Chondrocyte (in vitro differentiated cells): ENCODE measurements at regions not wholly inside any gene's neighbourhood (a gene's known extent, or its start where the extent isn't known, plus 50 kb on each side); places are given as distances from the start of the nearest gene placed in this dataset.

Source experiments
- DNase-seq: peaks from one replicate; pipeline ENCODE4 v3.0.0; 2021; ENCODE audit warnings: mixed read lengths, low spot score
- H3K27ac Mint-ChIP-seq: one replicate; pipeline ENCODE4 v1.8.0; 2021; ENCODE audit warnings: mild to moderate bottlenecking, moderate library complexity, mixed read lengths; ENCODE audit not compliant: unreplicated experiment
- H3K27me3 Mint-ChIP-seq: 2 replicates; pipeline ENCODE4 v1.8.0; 2021; ENCODE audit warnings: low read depth, mixed read lengths
- H3K36me3 Mint-ChIP-seq: 2 replicates; pipeline ENCODE4 v1.8.0; 2021; ENCODE audit warnings: low read depth, mixed read lengths
- H3K4me1 Mint-ChIP-seq: 2 replicates; pipeline ENCODE4 v1.8.0; 2021; ENCODE audit warnings: low read depth, mild to moderate bottlenecking, mixed read lengths
- H3K4me3 Mint-ChIP-seq: one replicate; pipeline ENCODE4 v1.8.0; 2021; ENCODE audit warnings: mild to moderate bottlenecking, moderate library complexity, mixed read lengths; ENCODE audit not compliant: unreplicated experiment
- H3K9me3 Mint-ChIP-seq: 2 replicates; pipeline ENCODE4 v1.8.0; 2021; ENCODE audit warnings: low read depth, mixed read lengths
- CTCF ChIP-seq: fragments of 200-600 bp; sonication (generic); IDR thresholded peaks from 2 replicates; pipeline ENCODE4 v1.5.0; 2021; ENCODE audit warnings: antibody characterized with exemption, mild to moderate bottlenecking, moderate library complexity

GRCh38 chr3:22962244-22962643, 240.9 kb upstream of the UBE2E2 start:
- Mint-ChIP-seq H3K4me1 (peaks cover 28% of the 10 kb centered on the region), H3K27ac (peak overlapping the region; percentile 28)
- TF ChIP-seq CTCF, result no peak

GRCh38 chr3:22966349-22966748, 236.8 kb upstream of the UBE2E2 start:
- Mint-ChIP-seq H3K27me3 (peaks cover 17% of the 10 kb centered on the region), H3K9me3 (no peaks in the 10 kb centered on the region), H3K4me3 (no peak overlapping the region), H3K27ac (no peak overlapping the region), H3K4me1 (peaks cover 15% of the 10 kb centered on the region), H3K36me3 (no peaks in the 10 kb centered on the region)
- no peak for TF ChIP-seq CTCF
- DNase-seq, result no peak

More at GRCh38 chr3:22962244-22962643, 240.9 kb upstream of the UBE2E2 start:
- DNase-seq, result no peak
- Mint-ChIP-seq H3K9me3 (no peaks in the 10 kb centered on the region), H3K4me3 (no peak overlapping the region), H3K27me3 (peaks cover 3% of the 10 kb centered on the region), H3K36me3 (no peaks in the 10 kb centered on the region)

- Mint-ChIP-seq H3K4me1 (no peaks in the 10 kb centered on the region), H3K36me3 (no peaks in the 10 kb centered on the region), H3K27me3 (peaks cover 22% of the 10 kb centered on the region), H3K4me3 (no peak overlapping the region), H3K27ac (no peak overlapping the region), H3K9me3 (peaks cover 1% of the 10 kb centered on the region)
- DNase-seq, result no peak
- no peak for TF ChIP-seq CTCF
Measured at GRCh38 chr3:22969276-22969675, 233.9 kb upstream of the UBE2E2 start.

- H3K4me3 Mint-ChIP-seq, result no peak overlapping the region
- no peak for TF ChIP-seq CTCF
- DNase-seq, result no peak
- H3K36me3 Mint-ChIP-seq, result no peaks in the 10 kb centered on the region
- H3K27me3 Mint-ChIP-seq, result peaks cover 22% of the 10 kb centered on the region
- no peaks in the 10 kb centered on the region for H3K4me1 Mint-ChIP-seq
- no peak overlapping the region for H3K27ac Mint-ChIP-seq
- H3K9me3 Mint-ChIP-seq, result peaks cover 12% of the 10 kb centered on the region
Measured at GRCh38 chr3:22971497-22971896, 231.6 kb upstream of the UBE2E2 start.

- H3K9me3 Mint-ChIP-seq, result peaks cover 12% of the 10 kb centered on the region
- peaks cover 8% of the 10 kb centered on the region for H3K4me1 Mint-ChIP-seq
- peaks cover 3% of the 10 kb centered on the region for H3K27me3 Mint-ChIP-seq
Measured at GRCh38 chr3:22977042-22977441, 226.1 kb upstream of the UBE2E2 start.

More at GRCh38 chr3:22977042-22977441, 226.1 kb upstream of the UBE2E2 start:
- no peaks in the 10 kb centered on the region for H3K36me3 Mint-ChIP-seq
- TF ChIP-seq CTCF, result no peak
- H3K27ac Mint-ChIP-seq, result no peak overlapping the region
- no peak overlapping the region for H3K4me3 Mint-ChIP-seq
- DNase-seq, result no peak
